ENCODE measurements at regions not wholly inside any gene's neighbourhood (a gene's known extent, or its start where the extent isn't known, plus 50 kb on each side); places are given as distances from the start of the nearest gene placed in this dataset.

- H2AK5ac ChIP-seq (ENCODE audit: low read length), result no peak overlapping the region
- no peak overlapping the region for H3K27ac ChIP-seq (ENCODE audit: low read depth, low read length)
- H2BK120ac ChIP-seq (ENCODE audit: low read depth, low read length), result no peak overlapping the region
- no peak overlapping the region for H4K8ac ChIP-seq (ENCODE audit: low read depth, low read length)
- no peak overlapping the region for H3K23ac ChIP-seq (ENCODE audit: low read length)
- H2BK15ac ChIP-seq (replicated peaks; ENCODE audit: low read depth), result no peak overlapping the region
- no peak overlapping the region for H3K18ac ChIP-seq (ENCODE audit: low read length)
- H3K4ac ChIP-seq (ENCODE audit: low read depth, low read length), result no peak overlapping the region
- H3K79me2 ChIP-seq (ENCODE audit: control insufficient read depth, insufficient read depth, low read length), result no peaks in the 10 kb centered on the region
- no peak overlapping the region for H3K56ac ChIP-seq (ENCODE audit: low read length)
- H4K5ac ChIP-seq (ENCODE audit: low read length), result no peak overlapping the region
- no CpG with 5 or more reads among the region's 3 CpGs for WGBS (ENCODE audit: extremely low coverage, insufficient coverage, low lambda C conversion rate)
- no peaks in the 10 kb centered on the region for H3K36me3 ChIP-seq (ENCODE audit: control insufficient read depth, insufficient read depth, low read length)
- no peak overlapping the region for H3K9ac ChIP-seq (ENCODE audit: low read length)
- H2BK5ac ChIP-seq (ENCODE audit: low read length), result no peak overlapping the region
- H3K4me1 ChIP-seq (ENCODE audit: control insufficient read depth, low read depth, low read length), result no peaks in the 10 kb centered on the region
- DNase-seq, result no peak
- H3K4me2 ChIP-seq (ENCODE audit: low read length), result no peak overlapping the region
- H3K4me3 ChIP-seq (ENCODE audit: low read length), result no peak overlapping the region
- H3K27me3 ChIP-seq (ENCODE audit: insufficient read depth, low read length, poor library complexity), result no peaks in the 10 kb centered on the region
- no peaks in the 10 kb centered on the region for H3K79me1 ChIP-seq (ENCODE audit: low read length)
These were observed 149.5 kb upstream of the TSHZ3 start for GRCh38 chr19:31498781-31499180.

DNA sequence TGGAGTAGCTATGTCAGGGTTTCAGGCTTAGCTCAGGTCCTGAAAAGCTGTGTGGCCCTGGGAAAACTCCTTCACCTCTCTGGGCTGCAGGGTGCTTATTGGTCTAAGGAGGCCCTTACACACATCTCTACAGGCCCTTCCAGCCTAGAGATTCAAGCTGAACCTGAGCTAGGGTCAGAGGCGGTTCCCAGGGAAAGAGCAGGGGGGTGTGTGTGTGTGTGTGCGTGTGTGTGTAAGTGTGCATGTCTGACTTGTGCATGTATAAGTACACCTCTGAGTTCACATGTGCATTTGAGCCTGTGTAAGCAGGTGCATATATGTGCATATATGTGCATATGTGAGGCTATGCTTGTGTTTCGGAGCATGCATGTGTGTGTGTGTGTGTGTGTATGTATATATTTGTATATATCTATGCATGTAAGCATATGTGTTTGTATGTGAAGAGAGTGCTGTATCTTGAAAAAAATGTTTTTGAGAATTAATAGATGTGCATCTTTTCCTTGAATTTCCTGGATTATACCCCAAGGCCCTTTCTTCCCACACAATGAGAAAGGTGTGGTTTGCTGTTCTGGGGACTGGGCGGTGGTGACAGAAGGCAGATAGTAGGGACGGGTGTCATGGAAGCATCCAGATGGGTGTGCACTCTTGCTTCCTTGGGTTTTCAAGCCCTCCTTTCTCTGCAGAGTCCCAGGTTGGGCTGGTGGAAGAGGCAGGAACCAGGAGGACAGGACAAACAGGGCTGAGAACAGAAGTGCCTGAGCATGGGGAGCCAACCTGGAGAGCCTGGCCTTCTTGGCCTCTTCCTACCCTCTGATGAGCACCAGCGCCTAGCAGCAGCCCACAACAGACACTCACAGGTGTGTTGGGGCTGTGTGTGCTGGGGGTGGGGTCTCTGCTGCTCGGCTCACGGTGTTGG is 150.3 kb upstream of the TSHZ3 start:
- Histone ChIP-seq H3K9ac (ENCODE audit: low read length) (no peak overlapping the region), H4K8ac (ENCODE audit: low read depth, low read length) (no peak overlapping the region), H3K4me1 (ENCODE audit: control insufficient read depth, low read depth, low read length) (no peaks in the 10 kb centered on the region), H3K4ac (ENCODE audit: low read depth, low read length) (no peak overlapping the region), H3K27me3 (ENCODE audit: insufficient read depth, low read length, poor library complexity) (no peaks in the 10 kb centered on the region), H3K56ac (ENCODE audit: low read length) (no peak overlapping the region), H2AK5ac (ENCODE audit: low read length) (no peak overlapping the region), H2BK120ac (ENCODE audit: low read depth, low read length) (no peak overlapping the region), H3K79me2 (ENCODE audit: control insufficient read depth, insufficient read depth, low read length) (no peaks in the 10 kb centered on the region), H4K5ac (ENCODE audit: low read length) (no peak overlapping the region), H3K27ac (ENCODE audit: low read depth, low read length) (no peak overlapping the region), H2BK15ac (replicated peaks; ENCODE audit: low read depth) (no peak overlapping the region), H3K4me2 (ENCODE audit: low read length) (no peak overlapping the region), H3K79me1 (ENCODE audit: low read length) (no peaks in the 10 kb centered on the region), H3K18ac (ENCODE audit: low read length) (no peak overlapping the region), H3K4me3 (ENCODE audit: low read length) (no peak overlapping the region), H2BK5ac (ENCODE audit: low read length) (no peak overlapping the region), H3K36me3 (ENCODE audit: control insufficient read depth, insufficient read depth, low read length) (no peaks in the 10 kb centered on the region), H3K23ac (ENCODE audit: low read length) (no peak overlapping the region)
- WGBS (ENCODE audit: extremely low coverage, insufficient coverage, low lambda C conversion rate), result no CpG with 5 or more reads among the region's 8 CpGs
- no peak for DNase-seq

DNA sequence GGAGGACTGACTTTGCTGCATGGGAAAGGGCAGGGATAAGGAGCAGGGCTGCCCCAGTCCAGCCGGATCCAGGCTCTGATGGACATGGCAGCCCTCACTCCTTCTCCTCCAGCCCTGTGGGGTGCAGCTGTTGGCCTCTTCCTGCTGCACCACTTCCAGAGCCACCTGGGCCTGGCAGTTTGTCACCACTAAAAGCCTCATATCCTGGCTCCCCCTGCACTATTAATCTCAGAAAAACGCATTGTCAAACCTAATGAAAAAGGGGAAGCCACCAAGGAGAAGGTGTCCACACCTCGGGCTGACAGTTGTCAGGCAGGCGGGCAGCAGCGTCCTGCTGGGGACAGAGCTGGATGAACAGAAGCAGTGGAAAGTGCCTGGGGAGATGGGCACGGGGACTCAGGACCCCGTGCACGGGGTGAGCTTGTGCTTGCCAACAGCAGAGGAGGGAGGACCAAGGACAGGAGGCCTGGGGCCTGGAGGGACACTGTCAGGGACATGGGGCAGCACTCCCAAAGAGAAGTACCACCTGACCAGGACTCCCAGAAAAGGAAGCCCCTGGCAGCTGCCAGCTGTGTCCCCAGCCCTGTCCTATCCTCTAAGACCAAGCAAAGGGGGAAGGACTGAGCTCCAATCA is 151.1 kb upstream of the TSHZ3 start:
- H2AK5ac ChIP-seq (ENCODE audit: low read length), result no peak overlapping the region
- H2BK5ac ChIP-seq (ENCODE audit: low read length), result no peak overlapping the region
- no peak overlapping the region for H3K23ac ChIP-seq (ENCODE audit: low read length)
- H3K4ac ChIP-seq (ENCODE audit: low read depth, low read length), result no peak overlapping the region
- H3K27me3 ChIP-seq (ENCODE audit: insufficient read depth, low read length, poor library complexity), result no peaks in the 10 kb centered on the region
- H3K79me2 ChIP-seq (ENCODE audit: control insufficient read depth, insufficient read depth, low read length), result no peaks in the 10 kb centered on the region
- no peak for DNase-seq
- no peak overlapping the region for H3K18ac ChIP-seq (ENCODE audit: low read length)
- no peak overlapping the region for H3K4me3 ChIP-seq (ENCODE audit: low read length)
- H3K4me1 ChIP-seq (ENCODE audit: control insufficient read depth, low read depth, low read length), result no peaks in the 10 kb centered on the region
- no peak overlapping the region for H3K27ac ChIP-seq (ENCODE audit: low read depth, low read length)
- no peak overlapping the region for H4K8ac ChIP-seq (ENCODE audit: low read depth, low read length)
- no CpG with 5 or more reads among the region's 8 CpGs for WGBS (ENCODE audit: extremely low coverage, insufficient coverage, low lambda C conversion rate)
- H2BK15ac ChIP-seq (replicated peaks; ENCODE audit: low read depth), result no peak overlapping the region
- H3K79me1 ChIP-seq (ENCODE audit: low read length), result no peaks in the 10 kb centered on the region
- H3K56ac ChIP-seq (ENCODE audit: low read length), result no peak overlapping the region
- no peak overlapping the region for H4K5ac ChIP-seq (ENCODE audit: low read length)
- H2BK120ac ChIP-seq (ENCODE audit: low read depth, low read length), result no peak overlapping the region
- no peaks in the 10 kb centered on the region for H3K36me3 ChIP-seq (ENCODE audit: control insufficient read depth, insufficient read depth, low read length)
- no peak overlapping the region for H3K9ac ChIP-seq (ENCODE audit: low read length)
- H3K4me2 ChIP-seq (ENCODE audit: low read length), result no peak overlapping the region

DNA sequence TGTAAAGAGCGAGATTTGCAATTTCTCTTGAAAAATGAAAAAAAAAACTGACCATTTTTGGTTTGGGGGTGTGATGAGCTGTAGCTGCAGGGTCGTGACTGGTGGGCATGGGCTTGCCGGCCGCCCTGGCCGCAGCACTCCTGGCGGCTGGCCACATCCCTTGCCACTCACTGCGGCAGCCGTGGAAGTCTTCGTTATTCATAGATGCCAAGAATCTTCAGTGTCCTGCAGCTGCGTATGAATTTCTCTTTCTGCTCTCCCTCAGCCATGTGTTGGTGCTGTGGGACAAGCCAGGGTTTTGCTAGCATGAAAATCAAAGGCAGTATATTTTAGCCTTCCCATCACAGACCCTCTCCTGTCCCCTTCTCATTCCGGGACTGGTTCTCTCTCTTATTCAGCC is 151.7 kb upstream of the TSHZ3 start:
- H4K8ac ChIP-seq (ENCODE audit: low read depth, low read length), result no peak overlapping the region
- no peaks in the 10 kb centered on the region for H3K4me1 ChIP-seq (ENCODE audit: control insufficient read depth, low read depth, low read length)
- no peak overlapping the region for H3K4ac ChIP-seq (ENCODE audit: low read depth, low read length)
- no peaks in the 10 kb centered on the region for H3K79me1 ChIP-seq (ENCODE audit: low read length)
- H3K27ac ChIP-seq (ENCODE audit: low read depth, low read length), result no peak overlapping the region
- no peak overlapping the region for H2AK5ac ChIP-seq (ENCODE audit: low read length)
- H2BK120ac ChIP-seq (ENCODE audit: low read depth, low read length), result no peak overlapping the region
- no CpG with 5 or more reads among the region's 11 CpGs for WGBS (ENCODE audit: extremely low coverage, insufficient coverage, low lambda C conversion rate)
- H3K18ac ChIP-seq (ENCODE audit: low read length), result no peak overlapping the region
- H3K9ac ChIP-seq (ENCODE audit: low read length), result no peak overlapping the region
- H3K4me3 ChIP-seq (ENCODE audit: low read length), result no peak overlapping the region
- H3K4me2 ChIP-seq (ENCODE audit: low read length), result no peak overlapping the region
- H3K36me3 ChIP-seq (ENCODE audit: control insufficient read depth, insufficient read depth, low read length), result no peaks in the 10 kb centered on the region
- H3K27me3 ChIP-seq (ENCODE audit: insufficient read depth, low read length, poor library complexity), result no peaks in the 10 kb centered on the region
- no peak for DNase-seq
- no peak overlapping the region for H3K56ac ChIP-seq (ENCODE audit: low read length)
- H2BK15ac ChIP-seq (replicated peaks; ENCODE audit: low read depth), result no peak overlapping the region
- no peak overlapping the region for H2BK5ac ChIP-seq (ENCODE audit: low read length)
- no peak overlapping the region for H4K5ac ChIP-seq (ENCODE audit: low read length)
- no peaks in the 10 kb centered on the region for H3K79me2 ChIP-seq (ENCODE audit: control insufficient read depth, insufficient read depth, low read length)
- no peak overlapping the region for H3K23ac ChIP-seq (ENCODE audit: low read length)

DNA sequence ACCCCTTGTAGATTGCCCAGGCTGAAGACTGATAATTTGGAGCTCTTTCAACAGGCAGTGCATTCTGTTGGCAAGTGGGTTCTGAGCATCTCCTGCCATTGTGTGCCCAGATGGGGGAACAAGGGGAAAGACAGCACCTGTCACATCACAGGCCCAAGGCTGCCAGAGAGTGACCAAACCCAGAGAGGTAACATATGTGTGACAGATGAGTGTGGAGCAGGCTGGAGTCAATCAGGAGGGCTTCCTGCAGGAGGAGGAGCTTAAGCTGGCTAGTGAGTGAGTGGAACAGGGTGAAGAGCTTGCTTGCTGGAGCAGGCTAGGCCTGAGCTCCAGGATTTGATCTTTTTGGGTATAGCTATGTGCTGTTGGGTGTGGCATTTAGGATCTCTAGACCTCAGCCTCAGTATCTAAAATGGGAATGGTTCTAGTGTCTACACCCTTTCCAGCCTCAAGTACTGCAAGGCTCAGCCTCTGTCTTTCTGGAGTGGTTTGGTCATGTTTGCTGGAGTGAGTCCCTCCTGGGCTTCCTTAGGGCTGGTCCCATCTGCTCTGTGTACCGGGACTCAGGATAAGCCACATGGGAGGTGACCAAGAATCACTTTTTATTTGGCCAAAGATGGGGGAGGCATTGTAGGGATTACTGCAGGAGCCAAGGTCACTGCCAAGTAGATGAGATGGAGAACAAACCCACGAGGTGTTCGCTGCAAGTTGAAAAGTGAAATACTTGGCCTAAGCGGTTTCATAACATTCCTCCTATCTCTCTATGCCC is 152.4 kb upstream of the TSHZ3 start:
- no peak overlapping the region for H3K56ac ChIP-seq (ENCODE audit: low read length)
- no peaks in the 10 kb centered on the region for H3K36me3 ChIP-seq (ENCODE audit: control insufficient read depth, insufficient read depth, low read length)
- H3K79me1 ChIP-seq (ENCODE audit: low read length), result no peaks in the 10 kb centered on the region
- no peak overlapping the region for H3K4ac ChIP-seq (ENCODE audit: low read depth, low read length)
- H3K4me2 ChIP-seq (ENCODE audit: low read length), result no peak overlapping the region
- no peak overlapping the region for H4K8ac ChIP-seq (ENCODE audit: low read depth, low read length)
- no peaks in the 10 kb centered on the region for H3K4me1 ChIP-seq (ENCODE audit: control insufficient read depth, low read depth, low read length)
- no peak overlapping the region for H3K9ac ChIP-seq (ENCODE audit: low read length)
- H2BK15ac ChIP-seq (replicated peaks; ENCODE audit: low read depth), result no peak overlapping the region
- no peak overlapping the region for H3K4me3 ChIP-seq (ENCODE audit: low read length)
- no peaks in the 10 kb centered on the region for H3K79me2 ChIP-seq (ENCODE audit: control insufficient read depth, insufficient read depth, low read length)
- no peak overlapping the region for H2AK5ac ChIP-seq (ENCODE audit: low read length)
- WGBS (ENCODE audit: extremely low coverage, insufficient coverage, low lambda C conversion rate), result no CpG with 5 or more reads among the region's 4 CpGs
- no peak overlapping the region for H2BK5ac ChIP-seq (ENCODE audit: low read length)
- no peak overlapping the region for H3K18ac ChIP-seq (ENCODE audit: low read length)
- no peak overlapping the region for H3K23ac ChIP-seq (ENCODE audit: low read length)
- H3K27me3 ChIP-seq (ENCODE audit: insufficient read depth, low read length, poor library complexity), result no peaks in the 10 kb centered on the region
- DNase-seq, result no peak
- H4K5ac ChIP-seq (ENCODE audit: low read length), result no peak overlapping the region
- H2BK120ac ChIP-seq (ENCODE audit: low read depth, low read length), result no peak overlapping the region
- H3K27ac ChIP-seq (ENCODE audit: low read depth, low read length), result no peak overlapping the region

All from mesendoderm (in vitro differentiated cells).